ENCODE measurements at regions not wholly inside any gene's neighbourhood (a gene's known extent, or its start where the extent isn't known, plus 50 kb on each side); places are given as distances from the start of the nearest gene placed in this dataset.

DNA sequence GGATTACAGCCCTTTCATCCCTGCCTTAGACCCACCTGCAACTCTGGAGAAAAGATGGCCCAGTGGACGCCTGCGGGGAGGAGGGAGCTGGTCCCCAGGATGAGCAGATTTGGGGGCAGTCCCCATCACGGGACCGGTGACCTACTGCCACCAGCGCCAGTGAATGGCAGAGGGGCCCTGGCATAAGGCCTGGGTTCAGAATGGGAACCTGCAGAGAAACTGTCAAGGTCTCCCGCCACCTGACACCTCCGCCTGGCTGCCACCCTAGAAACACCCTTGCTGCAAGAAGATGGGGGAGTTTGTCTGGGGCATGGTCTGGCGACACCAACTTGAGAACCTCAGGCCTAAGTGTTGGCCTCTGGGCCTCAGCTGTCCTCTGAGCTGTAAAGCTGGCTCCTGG lies 335.7 kb downstream of the SEC14L1 start:
- no peak overlapping the region for H3K4me3 ChIP-seq (ENCODE audit: low read length)
- no peak for DNase-seq (ENCODE audit: low read depth)
- TF ChIP-seq CTCF (conservative IDR thresholded peaks at IDR 0.05; ENCODE audit: low read depth, low read length), result no peak

DNA sequence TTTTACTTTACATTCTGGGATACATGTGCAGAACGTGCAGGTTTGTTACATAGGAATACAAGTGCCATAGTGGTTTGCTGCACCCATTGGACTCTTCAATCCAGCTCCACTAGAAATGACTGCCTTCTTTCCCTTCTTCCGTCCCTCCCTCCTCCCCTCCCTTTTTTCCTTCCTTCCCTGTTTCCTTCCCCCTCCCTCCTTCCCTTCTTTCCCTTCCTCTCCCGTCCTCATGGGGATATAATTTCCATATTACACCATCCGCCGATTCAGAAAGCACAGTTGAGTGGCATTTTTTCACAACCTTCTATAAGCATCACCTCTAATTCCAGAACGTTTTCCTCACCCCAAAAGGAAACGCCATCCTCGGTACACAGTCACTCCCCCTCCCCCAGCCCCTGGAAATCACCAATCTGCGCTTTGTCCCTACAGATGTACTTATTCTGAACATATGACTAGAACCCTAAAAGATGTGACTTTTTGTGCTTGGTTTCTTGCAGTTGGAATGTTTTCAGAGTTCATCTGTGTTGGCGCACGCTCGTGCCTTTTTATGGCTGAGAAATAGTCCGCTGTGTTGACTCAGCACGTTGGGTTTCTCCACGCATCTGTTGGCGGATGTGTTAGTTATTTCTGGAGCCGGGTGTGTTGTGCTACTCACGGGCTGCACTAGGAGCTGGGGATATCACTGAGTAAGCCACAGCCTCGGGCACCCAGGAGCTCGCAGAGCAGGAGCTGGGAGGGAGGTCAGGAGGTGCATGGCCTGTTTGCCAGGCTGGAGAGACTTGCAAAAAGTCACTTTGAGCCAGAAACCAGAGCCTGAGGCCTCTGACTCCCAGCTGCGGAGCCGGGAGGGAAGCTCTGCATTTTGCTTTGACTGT lies 336.4 kb downstream of the SEC14L1 start:
- H3K4me3 ChIP-seq (ENCODE audit: low read length), result no peak overlapping the region
- peak; percentile 75 for DNase-seq (ENCODE audit: low read depth)
- TF ChIP-seq CTCF (conservative IDR thresholded peaks at IDR 0.05; ENCODE audit: low read depth, low read length), result no peak

DNA sequence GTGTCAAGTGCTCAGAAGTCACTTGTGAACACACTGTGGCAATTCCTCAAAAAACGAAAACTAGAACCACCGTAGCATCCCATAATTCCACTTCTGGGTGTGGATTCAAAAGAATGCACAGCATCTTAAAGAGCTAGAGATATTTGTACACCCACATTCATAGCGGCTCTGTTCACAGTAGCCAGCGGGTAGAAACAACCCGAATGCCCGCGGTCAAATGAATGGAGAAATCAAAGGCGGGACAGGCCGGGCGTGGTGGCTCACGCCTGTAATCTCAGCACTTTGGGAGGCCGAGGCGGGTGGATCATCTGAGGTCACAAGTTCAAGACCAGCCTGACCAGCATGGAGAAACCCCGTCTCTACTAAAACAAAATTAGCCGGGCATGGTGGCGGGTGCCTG lies 337.5 kb downstream of the SEC14L1 start:
- no peak for DNase-seq (ENCODE audit: low read depth)
- no peak for TF ChIP-seq CTCF (conservative IDR thresholded peaks at IDR 0.05; ENCODE audit: low read depth, low read length)
- no peak overlapping the region for H3K4me3 ChIP-seq (ENCODE audit: low read length)

- H3K4me3 ChIP-seq (ENCODE audit: low read length), result no peak overlapping the region
- DNase-seq (ENCODE audit: low read depth), result no peak
- no peak for TF ChIP-seq CTCF (conservative IDR thresholded peaks at IDR 0.05; ENCODE audit: low read depth, low read length)
These were observed 338.1 kb downstream of the SEC14L1 start for GRCh38 chr17:77478899-77479298.

GRCh38 chr17:77479372-77480198 lies 338.8 kb downstream of the SEC14L1 start:
- DNase-seq (ENCODE audit: low read depth), result no peak
- TF ChIP-seq CTCF (conservative IDR thresholded peaks at IDR 0.05; ENCODE audit: low read depth, low read length), result no peak
- no peak overlapping the region for H3K4me3 ChIP-seq (ENCODE audit: low read length)

- H3K4me3 ChIP-seq (ENCODE audit: low read length), result no peak overlapping the region
- DNase-seq (ENCODE audit: low read depth), result no peak
- no peak for TF ChIP-seq CTCF (conservative IDR thresholded peaks at IDR 0.05; ENCODE audit: low read depth, low read length)
These were observed 339.4 kb downstream of the SEC14L1 start for GRCh38 chr17:77480199-77480508.
